SK-N-SH (cell line): ENCODE measurements at regions not wholly inside any gene's neighbourhood (a gene's known extent, or its start where the extent isn't known, plus 50 kb on each side); places are given as distances from the start of the nearest gene placed in this dataset.

Source experiments
- EZH2phosphoT487 ChIP-seq: fragments of 200-600 bp; sonication (generic); IDR thresholded peaks from 2 replicates; pipeline ENCODE4 v1.6.1; 2017; ENCODE audit warnings: low read depth, mixed run types, mild to moderate bottlenecking, antibody characterized with exemption, moderate library complexity, borderline replicate concordance
- MAX ChIP-seq: IDR thresholded peaks from 2 replicates; pipeline ENCODE4 v1.4.0; 2012; ENCODE audit warnings: low read depth
- RAD21 ChIP-seq: IDR thresholded peaks from 2 replicates; pipeline ENCODE4 v1.6.1; 2012; ENCODE audit warnings: mild to moderate bottlenecking, low read length
- RCOR1 ChIP-seq: fragments of 150-350 bp; IDR thresholded peaks from 2 replicates; pipeline ENCODE4 v1.6.1; 2017; ENCODE audit warnings: antibody characterized with exemption, low read length
- SIN3A ChIP-seq: IDR thresholded peaks from 2 replicates; pipeline ENCODE4 v1.6.1; 2012; ENCODE audit warnings: low read depth, mild to moderate bottlenecking, low read length, moderate library complexity, borderline replicate concordance
- TAF1 ChIP-seq: IDR thresholded peaks from 2 replicates; pipeline ENCODE4 v1.6.1; 2012; ENCODE audit warnings: low read depth, mild to moderate bottlenecking, low read length, moderate library complexity, borderline replicate concordance
- TF ChIP-seq, protein P1 (sequence below): fragments of 200-600 bp; sonication (generic); IDR thresholded peaks from 2 replicates; pipeline ENCODE4 v1.6.1; 2017; ENCODE audit warnings: antibody characterized with exemption, mild to moderate bottlenecking, moderate library complexity

DNA sequence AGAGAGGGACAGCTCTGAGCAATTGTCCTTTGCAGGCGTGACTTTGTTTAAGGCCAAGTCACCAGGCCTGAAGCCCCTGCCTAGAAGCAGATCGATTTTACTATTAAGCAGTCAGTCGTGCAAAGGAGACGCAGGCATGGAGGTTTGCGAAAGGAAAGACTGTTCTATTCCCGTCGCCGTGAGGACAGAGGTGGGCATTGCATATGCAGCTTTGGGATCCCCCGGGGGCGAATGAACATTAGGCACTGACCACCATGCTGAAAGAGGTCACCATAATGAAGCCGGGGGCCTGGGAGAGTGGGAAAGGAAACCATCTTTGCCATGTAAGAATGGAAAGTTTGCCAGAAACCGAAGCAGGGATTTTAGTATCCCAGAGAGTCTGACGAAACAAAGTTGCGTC is 231.6 kb downstream of the BCL11A start:
- TF ChIP-seq MAX (no peak), TAF1 (no peak), RAD21 (no peak), EZH2phosphoT487 (no peak), RCOR1 (no peak), SIN3A (no peak)
- TF ChIP-seq, protein P1, sequence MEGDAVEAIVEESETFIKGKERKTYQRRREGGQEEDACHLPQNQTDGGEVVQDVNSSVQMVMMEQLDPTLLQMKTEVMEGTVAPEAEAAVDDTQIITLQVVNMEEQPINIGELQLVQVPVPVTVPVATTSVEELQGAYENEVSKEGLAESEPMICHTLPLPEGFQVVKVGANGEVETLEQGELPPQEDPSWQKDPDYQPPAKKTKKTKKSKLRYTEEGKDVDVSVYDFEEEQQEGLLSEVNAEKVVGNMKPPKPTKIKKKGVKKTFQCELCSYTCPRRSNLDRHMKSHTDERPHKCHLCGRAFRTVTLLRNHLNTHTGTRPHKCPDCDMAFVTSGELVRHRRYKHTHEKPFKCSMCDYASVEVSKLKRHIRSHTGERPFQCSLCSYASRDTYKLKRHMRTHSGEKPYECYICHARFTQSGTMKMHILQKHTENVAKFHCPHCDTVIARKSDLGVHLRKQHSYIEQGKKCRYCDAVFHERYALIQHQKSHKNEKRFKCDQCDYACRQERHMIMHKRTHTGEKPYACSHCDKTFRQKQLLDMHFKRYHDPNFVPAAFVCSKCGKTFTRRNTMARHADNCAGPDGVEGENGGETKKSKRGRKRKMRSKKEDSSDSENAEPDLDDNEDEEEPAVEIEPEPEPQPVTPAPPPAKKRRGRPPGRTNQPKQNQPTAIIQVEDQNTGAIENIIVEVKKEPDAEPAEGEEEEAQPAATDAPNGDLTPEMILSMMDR, result no peak
